ENCODE measurements at regions not wholly inside any gene's neighbourhood (a gene's known extent, or its start where the extent isn't known, plus 50 kb on each side); places are given as distances from the start of the nearest gene placed in this dataset.

DNA sequence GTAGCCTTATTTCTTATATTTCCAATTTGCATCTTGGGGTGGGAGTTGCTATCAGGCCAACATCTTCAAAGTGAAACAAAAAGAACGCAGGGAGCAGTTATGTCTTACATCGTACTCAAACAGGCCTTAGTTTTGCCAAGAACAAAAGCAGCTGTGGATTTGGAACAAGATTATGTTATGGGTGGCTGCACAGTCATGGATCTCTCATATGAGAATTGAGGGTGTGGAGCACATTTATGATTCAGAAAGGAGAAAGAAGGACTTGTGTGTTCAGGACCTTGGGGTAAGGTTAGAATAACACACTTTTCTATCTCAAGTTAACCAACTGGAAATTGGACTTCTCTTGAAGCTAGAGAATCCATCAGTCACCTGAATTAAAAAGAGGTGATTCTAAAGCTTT, 259.9 kb downstream of the FOXA2 start:
- WGBS, 3 donors, result 23 to 40% (median 31%) methylated on average over 2 of the region's 2 CpGs
- DNase-seq (no peak), ATAC-seq (no peak)
- no peaks in the 10 kb centered on the region for H3K36me3 ChIP-seq (ENCODE audit: insufficient read depth in 1 of 2, low read depth in 1 of 2)
- TF ChIP-seq, protein P1, sequence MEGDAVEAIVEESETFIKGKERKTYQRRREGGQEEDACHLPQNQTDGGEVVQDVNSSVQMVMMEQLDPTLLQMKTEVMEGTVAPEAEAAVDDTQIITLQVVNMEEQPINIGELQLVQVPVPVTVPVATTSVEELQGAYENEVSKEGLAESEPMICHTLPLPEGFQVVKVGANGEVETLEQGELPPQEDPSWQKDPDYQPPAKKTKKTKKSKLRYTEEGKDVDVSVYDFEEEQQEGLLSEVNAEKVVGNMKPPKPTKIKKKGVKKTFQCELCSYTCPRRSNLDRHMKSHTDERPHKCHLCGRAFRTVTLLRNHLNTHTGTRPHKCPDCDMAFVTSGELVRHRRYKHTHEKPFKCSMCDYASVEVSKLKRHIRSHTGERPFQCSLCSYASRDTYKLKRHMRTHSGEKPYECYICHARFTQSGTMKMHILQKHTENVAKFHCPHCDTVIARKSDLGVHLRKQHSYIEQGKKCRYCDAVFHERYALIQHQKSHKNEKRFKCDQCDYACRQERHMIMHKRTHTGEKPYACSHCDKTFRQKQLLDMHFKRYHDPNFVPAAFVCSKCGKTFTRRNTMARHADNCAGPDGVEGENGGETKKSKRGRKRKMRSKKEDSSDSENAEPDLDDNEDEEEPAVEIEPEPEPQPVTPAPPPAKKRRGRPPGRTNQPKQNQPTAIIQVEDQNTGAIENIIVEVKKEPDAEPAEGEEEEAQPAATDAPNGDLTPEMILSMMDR (IDR thresholded peaks at IDR 0.05), result no peak
- H3K4me1 ChIP-seq, result no peaks in the 10 kb centered on the region
- H3K27me3 ChIP-seq (ENCODE audit: insufficient read depth in 3 of 3, low read length in 2 of 3), result peaks cover 0 to 3% (median 0%) of the 10 kb centered on the region in 3 donors
- no peak overlapping the region for H3K4me3 ChIP-seq
- no peak overlapping the region for H3K27ac ChIP-seq
- H3K9me3 ChIP-seq, result no peaks in the 10 kb centered on the region
- intact Hi-C loops (cut with DNase I), result no loop called here

DNA sequence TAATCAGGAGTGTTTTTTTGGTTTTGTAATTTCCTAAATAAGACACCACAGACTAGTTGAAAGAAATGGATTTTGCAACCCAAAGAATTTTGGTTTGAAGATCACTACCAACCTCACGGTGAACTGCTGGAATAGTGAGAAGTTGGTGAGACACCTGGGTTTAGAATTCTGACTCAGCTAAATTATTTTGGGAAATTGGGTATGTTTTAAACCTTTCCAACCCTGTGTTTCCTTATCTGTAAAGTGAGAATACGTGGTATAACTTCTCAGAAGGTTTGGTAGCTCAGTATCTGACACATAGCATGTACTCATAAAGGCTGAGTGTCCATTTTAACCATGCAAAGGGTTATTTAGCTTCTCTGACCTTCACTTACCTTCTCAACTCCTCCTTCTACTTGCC, 261.9 kb downstream of the FOXA2 start:
- Histone ChIP-seq H3K9me3 (no peaks in the 10 kb centered on the region), H3K4me3 (no peak overlapping the region), H3K27ac (no peak overlapping the region), H3K4me1 (no peaks in the 10 kb centered on the region), H3K36me3 (ENCODE audit: insufficient read depth in 1 of 2, low read depth in 1 of 2) (no peaks in the 10 kb centered on the region), H3K27me3 (ENCODE audit: insufficient read depth in 3 of 3, low read length in 2 of 3) (peaks cover 0 to 3% (median 0%) of the 10 kb centered on the region in 3 donors)
- 51 to 56% (median 53%) methylated on average over 2 of the region's 2 CpGs for WGBS, 3 donors
- TF ChIP-seq, protein P1 (IDR thresholded peaks at IDR 0.05), result no peak
- no peak for ATAC-seq
- DNase-seq, result no peak
- intact Hi-C loops (cut with DNase I), result no loop called here

DNA sequence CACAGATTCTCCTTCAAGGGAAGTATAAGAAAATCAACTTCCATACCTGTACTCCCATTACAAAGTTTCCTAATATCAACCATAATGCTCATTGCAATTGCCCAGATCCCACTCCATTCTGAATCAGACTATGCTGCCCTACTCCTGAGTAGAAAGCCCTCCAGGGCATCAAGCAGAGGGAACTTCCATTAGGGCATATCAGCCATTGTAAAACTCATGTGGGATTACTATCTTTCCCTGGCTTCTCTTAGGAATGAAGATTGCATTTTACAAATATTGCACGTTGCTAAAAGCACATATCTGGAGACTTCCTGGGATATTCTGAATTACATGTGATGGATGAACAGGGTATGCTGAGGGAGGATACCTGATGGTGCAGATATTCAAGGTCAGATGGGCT, 263.2 kb downstream of the FOXA2 start:
- H3K27me3 ChIP-seq (ENCODE audit: insufficient read depth in 3 of 3, low read length in 2 of 3), result peaks cover 0 to 3% (median 0%) of the 10 kb centered on the region in 3 donors

DNA sequence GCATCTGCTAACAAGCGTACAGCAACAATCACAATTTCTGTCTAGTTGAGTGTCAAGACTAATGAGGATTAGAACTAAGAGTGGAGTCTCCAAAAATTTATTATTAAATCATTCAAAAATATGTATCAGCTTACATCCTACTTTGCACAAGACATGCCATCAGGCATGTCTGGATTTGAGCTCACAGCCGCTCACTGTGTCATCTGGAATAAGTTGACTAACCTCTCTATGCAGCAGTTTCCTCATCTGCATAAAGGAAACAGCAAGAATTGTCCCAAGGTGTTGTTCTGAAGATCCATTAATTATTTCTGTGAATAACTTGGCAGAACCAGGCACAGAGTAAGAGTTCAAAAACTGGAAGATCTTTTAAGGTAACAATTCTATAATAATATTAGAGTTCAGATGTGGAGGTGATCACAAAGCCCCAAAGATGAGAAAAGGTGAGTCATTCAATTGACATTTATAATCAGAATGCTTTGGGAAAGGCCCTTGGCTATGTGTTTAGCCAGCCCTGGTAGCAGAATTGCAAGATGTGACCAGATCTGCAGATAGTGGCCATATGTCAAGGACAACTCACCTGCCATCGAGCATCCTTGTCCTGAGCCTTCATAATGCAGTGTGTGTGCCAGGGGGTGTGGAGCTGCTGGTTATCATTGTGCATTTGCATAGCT, 264.0 kb downstream of the FOXA2 start:
- Histone ChIP-seq H3K36me3 (ENCODE audit: insufficient read depth in 1 of 2, low read depth in 1 of 2) (no peaks in the 10 kb centered on the region), H3K27ac (no peak overlapping the region), H3K4me3 (no peak overlapping the region), H3K4me1 (no peaks in the 10 kb centered on the region), H3K27me3 (ENCODE audit: insufficient read depth in 3 of 3, low read length in 2 of 3) (peaks cover 0 to 3% (median 0%) of the 10 kb centered on the region in 3 donors), H3K9me3 (no peaks in the 10 kb centered on the region)
- DNase-seq (no peak), ATAC-seq (no peak)
- WGBS, 3 donors, result 77 to 83% (median 80%) methylated on average over 3 of the region's 3 CpGs
- TF ChIP-seq, protein P1 (IDR thresholded peaks at IDR 0.05), result no peak
- intact Hi-C loops (cut with DNase I), result no loop called here

More for the DNA sequence above, 263.2 kb downstream of the FOXA2 start:
- DNase-seq, result no peak
- H3K9me3 ChIP-seq, result no peaks in the 10 kb centered on the region
- H3K4me3 ChIP-seq, result no peak overlapping the region
- H3K36me3 ChIP-seq (ENCODE audit: insufficient read depth in 1 of 2, low read depth in 1 of 2), result no peaks in the 10 kb centered on the region
- no peaks in the 10 kb centered on the region for H3K4me1 ChIP-seq
- intact Hi-C loops (cut with DNase I), result no loop called here
- no peak for ATAC-seq
- TF ChIP-seq, protein P1 (IDR thresholded peaks at IDR 0.05), result no peak
- no peak overlapping the region for H3K27ac ChIP-seq
- WGBS, 3 donors, result 59 to 76% (median 68%) methylated on average over 1 of the region's 1 CpG

DNA sequence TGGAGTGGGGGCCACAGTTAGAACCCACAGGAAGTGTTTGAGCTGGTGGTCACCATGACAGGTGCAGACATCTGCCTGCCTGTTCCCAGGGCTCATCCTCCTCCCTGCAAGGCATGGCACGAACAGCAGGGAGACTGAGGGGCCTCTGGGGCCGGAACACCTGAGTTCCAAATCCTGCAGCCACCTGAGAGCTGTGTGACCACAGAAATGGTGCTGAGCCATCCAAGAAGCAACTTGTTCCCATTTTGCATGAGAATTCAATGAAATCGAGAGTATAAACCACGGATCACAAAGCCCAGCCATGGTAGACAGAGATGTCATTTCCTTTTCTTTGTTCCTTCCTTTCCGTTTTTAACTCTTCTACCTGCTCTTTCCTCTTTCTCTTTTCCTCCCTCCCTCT, 268.6 kb downstream of the FOXA2 start:
- no peak overlapping the region for H3K4me3 ChIP-seq
- WGBS, 3 donors, result 72 to 79% (median 77%) methylated on average over 5 of the region's 5 CpGs
- intact Hi-C loops (cut with DNase I), result loop anchor here (10.0 kb wide), 1 partner anchor 601 kb away; no protein-coding TSS in a partner anchor
- no peak for DNase-seq
- H3K4me1 ChIP-seq, result no peaks in the 10 kb centered on the region
- H3K27ac ChIP-seq, result no peak overlapping the region
- no peaks in the 10 kb centered on the region for H3K36me3 ChIP-seq (ENCODE audit: insufficient read depth in 1 of 2, low read depth in 1 of 2)
- no peak for ATAC-seq
- TF ChIP-seq, protein P1 (IDR thresholded peaks at IDR 0.05), result no peak
- H3K9me3 ChIP-seq, result no peaks in the 10 kb centered on the region
- H3K27me3 ChIP-seq (ENCODE audit: insufficient read depth in 3 of 3, low read length in 2 of 3), result no peaks in the 10 kb centered on the region
